ENCODE measurements at regions not wholly inside any gene's neighbourhood (a gene's known extent, or its start where the extent isn't known, plus 50 kb on each side); places are given as distances from the start of the nearest gene placed in this dataset.
"Not testable (repeated sequence)": the region's sequence is repeated elsewhere in the genome, so short reads cannot be mapped to it uniquely, and the experiment has no call there.

DNA sequence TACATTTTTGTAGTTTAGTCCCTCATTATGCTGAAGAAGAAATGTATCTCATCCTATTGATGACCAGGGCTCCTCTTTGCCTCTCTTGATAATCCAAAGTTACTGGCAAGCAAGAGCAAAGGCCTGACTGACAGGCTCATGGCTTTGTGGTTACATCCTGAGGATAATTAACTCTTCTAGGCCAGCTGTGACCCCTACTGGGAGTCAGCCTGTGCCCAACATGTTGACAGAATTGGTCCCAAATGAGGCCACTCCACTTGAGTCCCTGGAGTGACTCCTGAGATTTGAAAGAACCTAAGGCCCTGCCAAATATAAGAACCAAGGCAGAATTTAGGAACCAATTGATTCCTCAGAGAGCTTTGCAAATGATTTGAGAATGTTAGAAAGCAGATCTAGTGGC, 973.8 kb upstream of the CELF4 start:
- Histone ChIP-seq H3K27me3 (ENCODE audit: control insufficient read depth in 1 of 2, insufficient read depth in 2 of 2, low read length in 2 of 2) (no peaks in the 10 kb centered on the region), H3K4me3 (ENCODE audit: low read length in 2 of 2) (no peak overlapping the region), H3K9ac (ENCODE audit: low read length in 2 of 2) (no peak overlapping the region), H3K4me1 (ENCODE audit: control insufficient read depth, insufficient read depth, low read length) (no peaks in the 10 kb centered on the region), H3K27ac (ENCODE audit: low read length) (no peak overlapping the region), H3K9me3 (ENCODE audit: control insufficient read depth in 2 of 2, low read length in 2 of 2) (peaks cover 0 to 5% of the 10 kb centered on the region in 2 donors), H3K36me3 (ENCODE audit: control insufficient read depth in 2 of 2, insufficient read depth in 2 of 2, low read length in 2 of 2) (no peaks in the 10 kb centered on the region)

DNA sequence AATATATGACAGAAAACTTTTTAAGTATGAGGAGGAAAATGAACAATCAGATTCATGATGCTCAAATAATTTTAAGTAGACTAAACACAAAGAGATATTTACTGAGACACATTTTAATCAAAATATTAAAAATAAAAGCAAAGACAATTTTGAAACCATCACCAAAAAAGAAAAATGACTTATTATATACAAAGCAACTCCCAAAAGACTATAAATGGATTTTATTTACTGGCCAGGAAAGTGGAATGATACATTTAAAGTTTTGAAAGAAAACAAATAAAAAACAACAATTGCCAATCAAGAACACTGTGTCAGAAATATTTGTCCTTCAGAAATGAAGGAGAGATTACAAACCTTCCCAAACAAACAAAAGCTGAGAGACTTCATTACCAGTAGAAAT, 968.5 kb upstream of the CELF4 start:
- Histone ChIP-seq H3K9me3 (ENCODE audit: control insufficient read depth in 2 of 2, low read length in 2 of 2) (peaks cover 0 to 5% of the 10 kb centered on the region in 2 donors), H3K9ac (ENCODE audit: low read length in 2 of 2) (no peak overlapping the region), H3K4me3 (ENCODE audit: low read length in 2 of 2) (no peak overlapping the region), H3K36me3 (ENCODE audit: control insufficient read depth in 2 of 2, insufficient read depth in 2 of 2, low read length in 2 of 2) (no peaks in the 10 kb centered on the region), H3K4me1 (ENCODE audit: control insufficient read depth, insufficient read depth, low read length) (no peaks in the 10 kb centered on the region), H3K27me3 (ENCODE audit: control insufficient read depth in 1 of 2, insufficient read depth in 2 of 2, low read length in 2 of 2) (no peaks in the 10 kb centered on the region), H3K27ac (ENCODE audit: low read length) (no peak overlapping the region)

DNA sequence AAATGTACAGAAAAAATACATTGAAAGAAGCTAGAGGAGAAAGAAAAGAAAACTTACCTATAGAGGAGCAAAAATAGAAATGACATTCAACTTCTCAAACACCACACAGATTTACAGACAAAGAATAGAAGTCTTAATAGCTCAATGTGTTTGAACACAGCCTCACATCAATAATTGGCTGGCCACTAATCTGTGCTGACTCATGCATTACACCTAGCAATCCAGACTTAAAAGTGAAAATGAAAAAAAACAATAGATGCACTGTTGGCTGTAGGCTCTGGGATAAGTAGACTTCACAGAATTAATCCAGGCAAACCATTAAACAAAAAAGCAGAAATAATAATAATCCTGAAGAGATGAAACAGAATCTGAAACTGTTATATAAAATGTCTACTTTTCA, 961.3 kb upstream of the CELF4 start:
- H3K4me1 ChIP-seq (ENCODE audit: control insufficient read depth, insufficient read depth, low read length) = no peaks in the 10 kb centered on the region
- no peaks in the 10 kb centered on the region for H3K9me3 ChIP-seq (ENCODE audit: control insufficient read depth in 2 of 2, low read length in 2 of 2)
- H3K36me3 ChIP-seq (ENCODE audit: control insufficient read depth in 2 of 2, insufficient read depth in 2 of 2, low read length in 2 of 2) = no peaks in the 10 kb centered on the region
- no peak overlapping the region for H3K9ac ChIP-seq (ENCODE audit: low read length in 2 of 2)
- no peak overlapping the region for H3K27ac ChIP-seq (ENCODE audit: low read length)
- no peaks in the 10 kb centered on the region for H3K27me3 ChIP-seq (ENCODE audit: control insufficient read depth in 1 of 2, insufficient read depth in 2 of 2, low read length in 2 of 2)
- no peak overlapping the region for H3K4me3 ChIP-seq (ENCODE audit: low read length in 2 of 2)

DNA sequence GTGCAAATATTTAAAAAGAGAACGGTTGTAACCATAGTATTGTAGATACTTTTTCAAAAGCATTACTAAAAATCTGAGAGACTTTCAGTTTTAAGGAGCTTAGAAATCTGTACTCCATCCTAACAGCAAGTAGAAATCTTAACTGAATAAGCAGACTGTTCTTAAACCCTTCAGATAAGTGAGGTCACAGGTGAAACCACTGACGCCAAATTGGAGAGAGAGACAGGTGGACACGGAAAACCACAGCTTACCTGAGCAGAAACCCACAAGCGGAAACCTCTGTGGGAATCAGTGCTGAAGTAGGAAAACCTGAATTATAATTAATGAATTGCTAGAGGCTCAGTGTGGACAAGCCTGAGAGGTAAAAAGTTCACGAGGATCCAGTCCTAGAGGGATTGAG, 959.4 kb upstream of the CELF4 start:
- Histone ChIP-seq H3K36me3 (ENCODE audit: control insufficient read depth in 2 of 2, insufficient read depth in 2 of 2, low read length in 2 of 2) (no peaks in the 10 kb centered on the region), H3K27me3 (ENCODE audit: control insufficient read depth in 1 of 2, insufficient read depth in 2 of 2, low read length in 2 of 2) (no peaks in the 10 kb centered on the region), H3K27ac (ENCODE audit: low read length) (no peak overlapping the region), H3K4me1 (ENCODE audit: control insufficient read depth, insufficient read depth, low read length) (no peaks in the 10 kb centered on the region), H3K9ac (ENCODE audit: low read length in 2 of 2) (no peak overlapping the region), H3K9me3 (ENCODE audit: control insufficient read depth in 2 of 2, low read length in 2 of 2) (no peaks in the 10 kb centered on the region), H3K4me3 (ENCODE audit: low read length in 2 of 2) (no peak overlapping the region)

DNA sequence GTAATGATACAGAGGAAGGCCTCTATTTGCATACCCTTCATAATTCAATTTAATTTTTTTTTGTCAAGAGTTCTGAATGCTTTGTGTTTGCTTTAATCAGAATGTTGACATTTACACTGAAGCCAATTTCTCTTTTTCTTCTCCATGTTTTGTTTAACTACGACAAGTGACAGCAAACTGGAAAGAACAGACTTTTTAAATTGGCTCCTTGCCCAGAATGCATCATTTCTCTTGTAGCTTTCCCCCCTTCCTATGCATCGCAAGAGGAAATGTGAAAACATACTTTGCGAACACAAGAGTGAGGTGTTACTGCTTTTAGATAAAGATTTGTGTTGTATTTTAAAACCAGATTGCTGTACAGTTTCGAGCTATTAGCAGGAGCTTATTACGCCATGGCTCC, 955.2 kb upstream of the CELF4 start:
- H3K36me3 ChIP-seq (ENCODE audit: control insufficient read depth in 2 of 2, insufficient read depth in 2 of 2, low read length in 2 of 2) = no peaks in the 10 kb centered on the region
- no peak overlapping the region for H3K4me3 ChIP-seq (ENCODE audit: low read length in 2 of 2)
- H3K4me1 ChIP-seq (ENCODE audit: control insufficient read depth, insufficient read depth, low read length) = no peaks in the 10 kb centered on the region
- no peaks in the 10 kb centered on the region for H3K9me3 ChIP-seq (ENCODE audit: control insufficient read depth in 2 of 2, low read length in 2 of 2)
- H3K9ac ChIP-seq (ENCODE audit: low read length in 2 of 2) = no peak overlapping the region
- no peaks in the 10 kb centered on the region for H3K27me3 ChIP-seq (ENCODE audit: control insufficient read depth in 1 of 2, insufficient read depth in 2 of 2, low read length in 2 of 2)
- no peak overlapping the region for H3K27ac ChIP-seq (ENCODE audit: low read length)

DNA sequence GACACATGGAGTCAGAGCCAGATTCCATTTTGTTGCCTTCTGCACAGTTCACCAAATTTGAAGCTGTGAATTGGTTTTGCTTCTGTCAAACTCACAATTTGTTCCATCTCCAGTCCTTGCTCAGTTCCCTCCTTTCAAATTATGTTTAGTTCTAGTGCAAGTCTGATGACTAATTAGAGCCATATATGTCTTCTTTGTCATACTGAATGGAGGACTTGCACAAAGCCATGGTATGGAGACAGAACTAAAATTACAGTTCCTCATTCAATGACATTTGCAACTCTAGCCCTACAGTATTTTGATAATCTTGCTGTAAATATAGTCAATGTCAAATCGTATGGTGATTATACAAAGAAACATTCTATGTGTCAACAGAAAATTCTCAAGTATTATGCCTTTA, 936.9 kb upstream of the CELF4 start:
- H3K9ac ChIP-seq (ENCODE audit: low read length in 2 of 2) = no peak overlapping the region
- no peak overlapping the region for H3K27ac ChIP-seq (ENCODE audit: low read length)
- no peaks in the 10 kb centered on the region for H3K36me3 ChIP-seq (ENCODE audit: control insufficient read depth in 2 of 2, insufficient read depth in 2 of 2, low read length in 2 of 2)
- H3K4me1 ChIP-seq (ENCODE audit: control insufficient read depth, insufficient read depth, low read length) = no peaks in the 10 kb centered on the region
- no peaks in the 10 kb centered on the region for H3K9me3 ChIP-seq (ENCODE audit: control insufficient read depth in 2 of 2, low read length in 2 of 2)
- no peaks in the 10 kb centered on the region for H3K27me3 ChIP-seq (ENCODE audit: control insufficient read depth in 1 of 2, insufficient read depth in 2 of 2, low read length in 2 of 2)
- no peak overlapping the region for H3K4me3 ChIP-seq (ENCODE audit: low read length in 2 of 2)

DNA sequence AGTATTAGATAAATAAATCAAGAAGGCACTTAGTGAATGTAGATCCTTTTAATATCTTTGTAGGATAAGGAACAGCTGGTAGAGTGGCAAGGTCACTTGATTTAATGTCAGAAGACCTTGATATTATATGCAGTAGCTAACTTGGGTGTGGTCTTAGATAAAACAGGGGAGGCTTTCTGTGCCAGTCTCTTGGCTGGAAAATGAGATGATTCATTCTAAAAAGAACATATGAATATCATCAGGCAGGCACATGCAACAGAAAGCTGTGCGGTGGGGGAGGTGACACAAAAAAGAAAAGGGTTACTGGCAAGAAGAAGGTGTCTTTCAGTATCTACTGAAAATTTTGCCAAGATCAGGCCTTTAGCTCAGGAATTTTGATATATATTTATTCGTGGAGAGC, 931.7 kb upstream of the CELF4 start:
- Histone ChIP-seq H3K9ac (ENCODE audit: low read length in 2 of 2) (no peak overlapping the region), H3K4me1 (ENCODE audit: control insufficient read depth, insufficient read depth, low read length) (no peaks in the 10 kb centered on the region), H3K27ac (ENCODE audit: low read length) (no peak overlapping the region), H3K36me3 (ENCODE audit: control insufficient read depth in 2 of 2, insufficient read depth in 2 of 2, low read length in 2 of 2) (no peaks in the 10 kb centered on the region), H3K4me3 (ENCODE audit: low read length in 2 of 2) (no peak overlapping the region), H3K9me3 (ENCODE audit: control insufficient read depth in 2 of 2, low read length in 2 of 2) (no peaks in the 10 kb centered on the region), H3K27me3 (ENCODE audit: control insufficient read depth in 1 of 2, insufficient read depth in 2 of 2, low read length in 2 of 2) (no peaks in the 10 kb centered on the region)

DNA sequence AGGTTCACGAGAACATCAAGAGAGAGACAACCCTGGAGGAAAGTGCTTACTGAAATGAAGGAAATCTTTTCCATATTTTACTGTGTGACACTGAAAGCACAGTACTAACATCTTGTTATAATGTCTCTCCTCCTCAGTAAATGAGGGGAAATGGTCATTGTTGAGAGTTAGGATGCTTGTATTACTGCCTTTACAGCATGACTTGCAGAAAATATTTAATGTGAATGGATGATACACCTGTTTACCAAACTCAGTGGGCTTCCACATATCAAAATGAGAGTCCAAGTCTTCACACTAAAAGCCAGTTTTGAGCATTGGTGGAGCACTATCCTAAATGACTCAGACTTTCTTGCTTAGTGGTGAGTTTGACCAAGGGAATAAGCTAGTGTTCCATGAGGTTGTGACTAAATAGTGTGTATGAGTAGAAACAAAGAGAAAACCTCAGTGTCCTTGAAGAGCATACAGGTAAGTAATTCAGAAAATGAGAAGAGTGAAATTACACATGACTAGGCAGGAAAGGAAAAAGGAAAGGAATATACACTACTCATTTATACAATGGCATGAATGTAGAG, 930.7 kb upstream of the CELF4 start:
- no peaks in the 10 kb centered on the region for H3K9me3 ChIP-seq (ENCODE audit: control insufficient read depth in 2 of 2, low read length in 2 of 2)
- H3K9ac ChIP-seq (ENCODE audit: low read length in 2 of 2) = no peak overlapping the region
- no peaks in the 10 kb centered on the region for H3K36me3 ChIP-seq (ENCODE audit: control insufficient read depth in 2 of 2, insufficient read depth in 2 of 2, low read length in 2 of 2)
- H3K4me3 ChIP-seq (ENCODE audit: low read length in 2 of 2) = no peak overlapping the region
- no peaks in the 10 kb centered on the region for H3K27me3 ChIP-seq (ENCODE audit: control insufficient read depth in 1 of 2, insufficient read depth in 2 of 2, low read length in 2 of 2)
- no peaks in the 10 kb centered on the region for H3K4me1 ChIP-seq (ENCODE audit: control insufficient read depth, insufficient read depth, low read length)
- no peak overlapping the region for H3K27ac ChIP-seq (ENCODE audit: low read length)

DNA sequence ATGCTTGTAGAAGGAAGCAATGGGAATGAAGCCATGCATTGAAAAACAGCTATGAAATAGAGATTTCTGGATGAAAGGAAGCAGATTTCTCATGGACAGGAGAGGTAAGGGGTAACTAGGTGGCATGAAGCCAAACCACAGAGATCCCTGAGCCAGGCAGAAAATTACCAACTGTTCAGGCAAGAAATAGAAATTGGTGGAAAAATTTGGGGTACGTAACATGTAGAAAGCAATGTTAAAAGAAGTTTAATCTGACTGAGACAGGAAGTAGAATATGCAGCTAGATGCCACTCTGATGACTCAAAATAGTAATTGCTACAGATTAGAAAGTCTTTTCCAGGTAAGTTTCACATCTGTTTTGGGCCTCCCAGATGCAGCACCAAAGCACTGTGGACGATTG, 928.5 kb upstream of the CELF4 start:
- Histone ChIP-seq H3K4me1 (ENCODE audit: control insufficient read depth, insufficient read depth, low read length) (no peaks in the 10 kb centered on the region), H3K36me3 (ENCODE audit: control insufficient read depth in 2 of 2, insufficient read depth in 2 of 2, low read length in 2 of 2) (no peaks in the 10 kb centered on the region), H3K27me3 (ENCODE audit: control insufficient read depth in 1 of 2, insufficient read depth in 2 of 2, low read length in 2 of 2) (no peaks in the 10 kb centered on the region), H3K9me3 (ENCODE audit: control insufficient read depth in 2 of 2, low read length in 2 of 2) (no peaks in the 10 kb centered on the region), H3K4me3 (ENCODE audit: low read length in 2 of 2) (no peak overlapping the region), H3K27ac (ENCODE audit: low read length) (no peak overlapping the region), H3K9ac (ENCODE audit: low read length in 2 of 2) (no peak overlapping the region)

DNA sequence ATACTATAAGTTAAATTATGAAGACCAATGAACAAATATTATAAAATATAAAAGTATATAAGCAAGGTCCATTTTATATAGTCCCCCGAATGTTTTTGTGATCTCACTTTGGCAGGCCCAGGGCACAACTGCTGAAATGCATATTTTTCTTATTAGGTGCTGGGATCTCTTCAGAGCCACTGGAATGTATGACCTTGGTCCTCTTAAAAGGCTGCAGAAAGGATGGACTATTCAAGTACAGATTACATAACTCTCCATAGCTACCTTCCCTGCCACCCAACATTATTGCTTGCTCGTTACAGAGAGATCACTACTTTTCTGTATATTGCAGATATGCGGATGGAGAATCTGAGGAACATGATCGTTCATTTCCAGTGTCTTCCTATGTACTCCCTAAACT, 925.6 kb upstream of the CELF4 start:
- Histone ChIP-seq H3K4me1 (ENCODE audit: control insufficient read depth, insufficient read depth, low read length) (no peaks in the 10 kb centered on the region), H3K4me3 (ENCODE audit: low read length in 2 of 2) (no peak overlapping the region), H3K27ac (ENCODE audit: low read length) (no peak overlapping the region), H3K36me3 (ENCODE audit: control insufficient read depth in 2 of 2, insufficient read depth in 2 of 2, low read length in 2 of 2) (no peaks in the 10 kb centered on the region), H3K9ac (ENCODE audit: low read length in 2 of 2) (no peak overlapping the region), H3K27me3 (ENCODE audit: control insufficient read depth in 1 of 2, insufficient read depth in 2 of 2, low read length in 2 of 2) (no peaks in the 10 kb centered on the region), H3K9me3 (ENCODE audit: control insufficient read depth in 2 of 2, low read length in 2 of 2) (no peaks in the 10 kb centered on the region)

DNA sequence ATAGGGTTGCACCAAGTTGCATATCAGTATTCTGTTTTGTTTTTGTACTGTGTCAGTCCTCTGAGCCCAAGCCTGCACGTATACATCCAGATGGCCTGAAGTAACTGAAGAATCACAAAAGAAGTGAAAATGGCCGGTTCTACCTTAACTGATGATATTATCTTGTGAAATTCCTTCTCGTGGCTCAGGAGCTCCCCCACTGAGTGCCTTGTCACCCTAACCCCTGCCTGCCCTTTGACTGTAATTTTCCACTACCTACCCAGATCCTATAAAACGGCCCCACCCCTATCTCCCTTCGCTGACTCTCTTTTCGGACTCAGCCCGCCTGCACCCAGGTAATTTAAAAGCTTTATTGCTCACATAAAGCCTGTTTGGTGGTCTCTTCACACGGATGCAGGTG, 924.1 kb upstream of the CELF4 start:
- H3K27ac ChIP-seq (ENCODE audit: low read length); H3K4me3 ChIP-seq (ENCODE audit: low read length in 2 of 2); H3K4me1 ChIP-seq (ENCODE audit: control insufficient read depth, insufficient read depth, low read length); H3K9me3 ChIP-seq (ENCODE audit: control insufficient read depth in 2 of 2, low read length in 2 of 2); H3K27me3 ChIP-seq (ENCODE audit: control insufficient read depth in 1 of 2, insufficient read depth in 2 of 2, low read length in 2 of 2); H3K36me3 ChIP-seq (ENCODE audit: control insufficient read depth in 2 of 2, insufficient read depth in 2 of 2, low read length in 2 of 2); H3K9ac ChIP-seq (ENCODE audit: low read length in 2 of 2): not testable (repeated sequence)

All from stomach smooth muscle (tissue), 2 donors.